Trophoblast cell (in vitro differentiated cells and primary cell): ENCODE measurements at regions not wholly inside any gene's neighbourhood (a gene's known extent, or its start where the extent isn't known, plus 50 kb on each side); places are given as distances from the start of the nearest gene placed in this dataset.

ENCODE experiments used
- DNase-seq, 2 donors: peaks; one replicate each; pipeline ENCODE4 v3.0.0-alpha.2; 2016
- H2AFZ ChIP-seq: 2 replicates; pipeline ENCODE4 v1.6.1; 2013; ENCODE audit warnings: low read length, moderate library complexity, mild to moderate bottlenecking; ENCODE audit not compliant: insufficient read depth, poor library complexity
- H2AK5ac ChIP-seq: 2 replicates; pipeline ENCODE4 v1.6.1; 2013; ENCODE audit warnings: mild to moderate bottlenecking, low read length
- H2BK120ac ChIP-seq: 2 replicates; pipeline ENCODE4 v1.6.1; 2013; ENCODE audit warnings: low read length, mild to moderate bottlenecking, moderate library complexity; ENCODE audit not compliant: insufficient read depth, poor library complexity
- H2BK12ac ChIP-seq: 2 replicates; pipeline ENCODE4 v1.6.1; 2013; ENCODE audit warnings: mild to moderate bottlenecking, low read length, moderate library complexity
- H2BK5ac ChIP-seq: 2 replicates; pipeline ENCODE4 v1.6.1; 2013; ENCODE audit warnings: low read length, low read depth, moderate library complexity, mild to moderate bottlenecking; ENCODE audit not compliant: poor library complexity
- H3K14ac ChIP-seq: 2 replicates; pipeline ENCODE4 v1.6.1; 2013; ENCODE audit warnings: mild to moderate bottlenecking, low read length
- H3K18ac ChIP-seq: 2 replicates; pipeline ENCODE4 v1.6.1; 2013; ENCODE audit warnings: mild to moderate bottlenecking, low read length
- H3K23ac ChIP-seq: 2 replicates; pipeline ENCODE4 v1.6.1; 2013; ENCODE audit warnings: low read length
- H3K27ac ChIP-seq: 2 replicates; pipeline ENCODE4 v1.5.1; 2013; ENCODE audit warnings: low read depth, mild to moderate bottlenecking, inconsistent platforms, low read length, moderate library complexity
- H3K27me3 ChIP-seq: 2 replicates; pipeline ENCODE4 v1.6.1; 2013; ENCODE audit warnings: inconsistent platforms, mild to moderate bottlenecking, low read length, moderate library complexity; ENCODE audit not compliant: insufficient read depth
- H3K36me3 ChIP-seq, 2 experiments: 1 replicate in 1 of 2; 2 replicates in 1 of 2; pipeline ENCODE4 v1.6.1; 2013; ENCODE audit warnings: low read length in 2 of 2, mild to moderate bottlenecking in 2 of 2, moderate library complexity in 1 of 2; ENCODE audit not compliant: insufficient read depth in 2 of 2, control insufficient read depth in 1 of 2
- H3K4ac ChIP-seq: 2 replicates; pipeline ENCODE4 v1.6.1; 2013; ENCODE audit warnings: low read depth, mild to moderate bottlenecking, low read length, moderate library complexity
- H3K4me1 ChIP-seq, 2 experiments: 1 replicate in 1 of 2; 2 replicates in 1 of 2; pipeline ENCODE4 v1.6.1; 2013; ENCODE audit warnings: low read length in 2 of 2, mild to moderate bottlenecking in 2 of 2, moderate library complexity in 1 of 2; ENCODE audit not compliant: insufficient read depth in 2 of 2, control insufficient read depth in 1 of 2
- H3K4me2 ChIP-seq: 2 replicates; pipeline ENCODE4 v1.6.1; 2013; ENCODE audit warnings: inconsistent platforms, mild to moderate bottlenecking, low read length, moderate library complexity
- H3K4me3 ChIP-seq: 2 replicates; pipeline ENCODE4 v1.5.1; 2013; ENCODE audit warnings: mild to moderate bottlenecking, low read depth, low read length, inconsistent platforms
- H3K79me1 ChIP-seq: one replicate; pipeline ENCODE4 v1.6.1; 2013; ENCODE audit warnings: low read length
- H3K79me2 ChIP-seq: 2 replicates; pipeline ENCODE4 v1.6.1; 2013; ENCODE audit warnings: low read length, mild to moderate bottlenecking; ENCODE audit not compliant: control insufficient read depth, insufficient read depth, poor library complexity
- H3K9ac ChIP-seq: 2 replicates; pipeline ENCODE4 v1.6.1; 2013; ENCODE audit warnings: mild to moderate bottlenecking, low read length
- H3K9me3 ChIP-seq: 2 replicates; pipeline ENCODE4 v1.6.1; 2013; ENCODE audit warnings: low read depth, mild to moderate bottlenecking, control low read depth, inconsistent platforms, low read length; ENCODE audit not compliant: insufficient read depth
- H4K12ac ChIP-seq: 2 replicates; pipeline ENCODE4 v1.6.1; 2013; ENCODE audit warnings: low read depth, mild to moderate bottlenecking, low read length, moderate library complexity
- H4K8ac ChIP-seq: 2 replicates; pipeline ENCODE4 v1.6.1; 2013; ENCODE audit warnings: low read depth, mild to moderate bottlenecking, low read length, moderate library complexity
- H4K91ac ChIP-seq: one replicate; pipeline ENCODE4 v1.6.1; 2013; ENCODE audit warnings: low read depth, mild to moderate bottlenecking, low read length, moderate library complexity
- WGBS: extraction: QIAGEN DNeasy Blood & Tissue Kit; methylation state at CpG from one replicate; pipeline ENCODE4 v1.1.7; 2013; ENCODE audit warnings: missing lambda C conversion rate; ENCODE audit not compliant: insufficient read length, insufficient coverage; ENCODE audit errors: extremely low coverage; 5-methylcytosine and 5-hydroxymethylcytosine counted together

DNA sequence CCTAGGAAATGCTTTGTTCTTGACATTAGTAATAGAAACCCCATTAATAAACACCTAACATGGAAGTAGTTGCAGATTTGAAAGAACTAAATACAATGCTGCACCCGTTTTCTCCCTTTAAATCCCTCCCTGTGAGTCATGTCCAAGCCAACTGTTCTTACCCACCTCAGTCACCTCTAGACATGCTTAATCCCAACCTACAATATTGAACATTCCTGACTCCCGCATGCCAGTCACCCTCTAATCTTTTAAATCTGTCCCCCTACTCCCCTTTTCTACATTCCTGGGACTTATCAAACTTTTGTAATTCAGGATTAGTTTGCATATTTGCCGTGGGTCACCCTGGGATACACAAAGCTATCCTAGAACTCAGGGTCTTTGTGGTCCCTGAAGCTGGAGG, 374.6 kb downstream of the IRS1 start:
- peak overlapping the region; percentile 32 for H2AK5ac ChIP-seq
- no peak overlapping the region for H4K91ac ChIP-seq
- H2BK120ac ChIP-seq: no peak overlapping the region
- H3K4me1 ChIP-seq: peaks cover 9 to 10% of the 10 kb centered on the region in 2 experiments
- H3K79me2 ChIP-seq: no peaks in the 10 kb centered on the region
- H3K4me2 ChIP-seq: no peak overlapping the region
- DNase-seq: no peak
- WGBS: no CpG with 5 or more reads among the region's 3 CpGs
- no peak overlapping the region for H3K18ac ChIP-seq
- no peak overlapping the region for H3K14ac ChIP-seq
- no peak overlapping the region for H3K27ac ChIP-seq
- no peak overlapping the region for H3K4me3 ChIP-seq
- no peaks in the 10 kb centered on the region for H3K9me3 ChIP-seq
- no peak overlapping the region for H3K23ac ChIP-seq
- no peak overlapping the region for H2AFZ ChIP-seq
- H3K4ac ChIP-seq: no peak overlapping the region
- no peaks in the 10 kb centered on the region for H3K27me3 ChIP-seq
- H3K36me3 ChIP-seq: no peaks in the 10 kb centered on the region
- H4K8ac ChIP-seq: no peak overlapping the region
- H4K12ac ChIP-seq: no peak overlapping the region
- no peak overlapping the region for H3K9ac ChIP-seq
- no peak overlapping the region for H2BK12ac ChIP-seq
- peaks cover 8% of the 10 kb centered on the region for H3K79me1 ChIP-seq
- peak overlapping the region; percentile 5 for H2BK5ac ChIP-seq

- H2AK5ac ChIP-seq: no peak overlapping the region
- peak in 1 of 2 donors; percentile 4 for DNase-seq
- H4K12ac ChIP-seq: no peak overlapping the region
- H3K9me3 ChIP-seq: no peaks in the 10 kb centered on the region
- H3K36me3 ChIP-seq: no peaks in the 10 kb centered on the region
- H2BK120ac ChIP-seq: no peak overlapping the region
- H2AFZ ChIP-seq: no peak overlapping the region
- no peak overlapping the region for H3K4me3 ChIP-seq
- H3K27me3 ChIP-seq: no peaks in the 10 kb centered on the region
- H4K91ac ChIP-seq: no peak overlapping the region
- H2BK5ac ChIP-seq: no peak overlapping the region
- H2BK12ac ChIP-seq: no peak overlapping the region
- no peak overlapping the region for H3K23ac ChIP-seq
- no peaks in the 10 kb centered on the region for H3K79me2 ChIP-seq
- H3K14ac ChIP-seq: no peak overlapping the region
- no peak overlapping the region for H3K18ac ChIP-seq
- no peak overlapping the region for H3K4ac ChIP-seq
- no peak overlapping the region for H4K8ac ChIP-seq
- no CpG with 5 or more reads among the region's 7 CpGs for WGBS
- peaks cover 9 to 10% of the 10 kb centered on the region in 2 experiments for H3K4me1 ChIP-seq
- H3K9ac ChIP-seq: no peak overlapping the region
- no peak overlapping the region for H3K4me2 ChIP-seq
- H3K27ac ChIP-seq: no peak overlapping the region
- peaks cover 8% of the 10 kb centered on the region for H3K79me1 ChIP-seq
Measured at GRCh38 chr2:226423498-226423960, 376.1 kb downstream of the IRS1 start.

- DNase-seq: no peak
- Histone ChIP-seq H3K27me3 (no peaks in the 10 kb centered on the region), H2BK5ac (no peak overlapping the region), H3K36me3 (no peaks in the 10 kb centered on the region), H3K79me2 (no peaks in the 10 kb centered on the region), H3K18ac (no peak overlapping the region), H3K9me3 (no peaks in the 10 kb centered on the region), H3K14ac (no peak overlapping the region), H2AK5ac (no peak overlapping the region), H4K8ac (no peak overlapping the region), H3K4me2 (no peak overlapping the region), H3K4me3 (no peak overlapping the region), H4K91ac (no peak overlapping the region), H3K4ac (no peak overlapping the region), H3K79me1 (peaks cover 4% of the 10 kb centered on the region), H3K9ac (no peak overlapping the region), H4K12ac (no peak overlapping the region), H3K27ac (no peak overlapping the region), H2AFZ (no peak overlapping the region), H2BK12ac (no peak overlapping the region), H3K23ac (no peak overlapping the region), H2BK120ac (no peak overlapping the region), H3K4me1 (peaks cover 3% of the 10 kb centered on the region in 2 experiments)
Measured at GRCh38 chr2:226420646-226421045, 379.0 kb downstream of the IRS1 start.

DNA sequence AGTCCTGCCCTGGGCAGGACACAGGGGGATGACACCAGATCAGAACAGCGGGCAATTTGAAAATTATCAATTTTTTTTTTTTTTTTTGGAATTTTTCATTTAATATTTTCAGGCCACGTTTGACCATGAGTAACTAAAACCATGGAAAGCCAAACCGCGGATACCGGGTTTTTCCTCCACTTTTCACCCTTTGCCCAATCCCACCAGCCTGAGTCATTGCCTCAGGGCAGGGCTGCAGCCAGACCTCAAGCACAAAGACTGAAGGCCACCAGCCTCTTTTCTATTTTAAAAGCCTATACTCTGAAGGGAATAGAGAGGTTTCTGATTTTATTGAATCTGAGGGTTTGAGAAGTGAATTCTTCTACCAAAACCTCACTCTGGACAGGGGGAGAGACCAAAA, 381.1 kb downstream of the IRS1 start:
- no peak overlapping the region for H3K4me2 ChIP-seq
- H2BK5ac ChIP-seq: no peak overlapping the region
- no peaks in the 10 kb centered on the region for H3K79me1 ChIP-seq
- no peaks in the 10 kb centered on the region for H3K27me3 ChIP-seq
- no peak for DNase-seq
- H3K4me3 ChIP-seq: no peak overlapping the region
- no peaks in the 10 kb centered on the region for H3K36me3 ChIP-seq
- H4K91ac ChIP-seq: no peak overlapping the region
- H3K4ac ChIP-seq: no peak overlapping the region
- H3K79me2 ChIP-seq: no peaks in the 10 kb centered on the region
- no peak overlapping the region for H3K18ac ChIP-seq
- no CpG with 5 or more reads among the region's 5 CpGs for WGBS
- no peak overlapping the region for H2BK12ac ChIP-seq
- no peak overlapping the region for H3K14ac ChIP-seq
- H4K8ac ChIP-seq: peak overlapping the region; percentile 60
- H4K12ac ChIP-seq: no peak overlapping the region
- peaks cover under 1% of the 10 kb centered on the region in 2 experiments for H3K4me1 ChIP-seq
- H3K27ac ChIP-seq: no peak overlapping the region
- H3K9ac ChIP-seq: no peak overlapping the region
- no peak overlapping the region for H2AFZ ChIP-seq
- H2AK5ac ChIP-seq: no peak overlapping the region
- H3K9me3 ChIP-seq: no peaks in the 10 kb centered on the region
- H3K23ac ChIP-seq: no peak overlapping the region
- H2BK120ac ChIP-seq: no peak overlapping the region
